Chondrocyte (in vitro differentiated cells): ENCODE measurements at regions not wholly inside any gene's neighbourhood (a gene's known extent, or its start where the extent isn't known, plus 50 kb on each side); places are given as distances from the start of the nearest gene placed in this dataset.

Experiments used
- DNase-seq: peaks from one replicate; pipeline ENCODE4 v3.0.0; 2021; ENCODE audit warnings: mixed read lengths, low spot score
- H3K27ac Mint-ChIP-seq: one replicate; pipeline ENCODE4 v1.8.0; 2021; ENCODE audit warnings: mild to moderate bottlenecking, moderate library complexity, mixed read lengths; ENCODE audit not compliant: unreplicated experiment
- H3K27me3 Mint-ChIP-seq: 2 replicates; pipeline ENCODE4 v1.8.0; 2021; ENCODE audit warnings: low read depth, mixed read lengths
- H3K36me3 Mint-ChIP-seq: 2 replicates; pipeline ENCODE4 v1.8.0; 2021; ENCODE audit warnings: low read depth, mixed read lengths
- H3K4me1 Mint-ChIP-seq: 2 replicates; pipeline ENCODE4 v1.8.0; 2021; ENCODE audit warnings: low read depth, mild to moderate bottlenecking, mixed read lengths
- H3K4me3 Mint-ChIP-seq: one replicate; pipeline ENCODE4 v1.8.0; 2021; ENCODE audit warnings: mild to moderate bottlenecking, moderate library complexity, mixed read lengths; ENCODE audit not compliant: unreplicated experiment
- H3K9me3 Mint-ChIP-seq: 2 replicates; pipeline ENCODE4 v1.8.0; 2021; ENCODE audit warnings: low read depth, mixed read lengths
- TF ChIP-seq, protein P1 (sequence below): fragments of 200-600 bp; sonication (generic); IDR thresholded peaks from 2 replicates; pipeline ENCODE4 v1.5.0; 2021; ENCODE audit warnings: antibody characterized with exemption, mild to moderate bottlenecking, moderate library complexity

DNA sequence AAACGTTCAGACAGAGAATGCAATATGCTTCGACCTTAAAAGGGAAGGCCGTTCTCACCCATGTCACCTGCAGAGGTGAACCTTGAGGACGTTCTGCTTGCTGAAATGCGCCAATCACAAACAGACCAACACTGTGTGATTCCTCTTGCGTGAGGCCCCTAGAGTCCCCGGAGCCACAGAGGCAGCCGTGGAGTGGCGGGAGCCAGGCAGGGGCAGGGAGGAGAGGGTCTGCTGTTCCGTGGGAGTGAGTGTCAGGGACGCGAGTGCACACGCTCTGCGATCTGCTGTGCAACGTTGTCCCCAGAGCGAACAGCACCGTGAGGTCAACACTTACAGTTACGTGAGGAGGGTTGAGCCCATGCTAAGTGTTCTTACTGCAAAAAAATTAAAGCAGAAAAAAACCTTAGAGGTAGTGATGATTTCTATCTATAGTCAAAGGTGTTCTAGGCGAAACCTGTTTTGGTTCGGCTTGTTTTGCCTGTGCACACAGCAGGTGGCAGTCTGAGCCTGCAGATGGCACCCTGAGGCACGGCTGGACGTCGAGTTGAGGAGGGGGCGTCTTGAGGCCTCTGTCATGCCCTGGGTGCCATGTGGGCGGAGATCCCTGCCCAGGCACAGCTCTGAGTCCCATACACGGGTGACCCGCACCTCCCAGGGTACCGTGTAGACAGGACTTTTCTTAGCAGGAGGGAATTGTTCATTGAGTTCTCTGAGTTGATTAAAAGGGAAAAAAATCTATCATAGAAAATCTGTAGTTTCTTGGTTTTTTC is 71.7 kb upstream of the FRMD1 start:
- peak; percentile 72 for DNase-seq
- H3K27ac Mint-ChIP-seq = peak overlapping the region; percentile 54

DNA sequence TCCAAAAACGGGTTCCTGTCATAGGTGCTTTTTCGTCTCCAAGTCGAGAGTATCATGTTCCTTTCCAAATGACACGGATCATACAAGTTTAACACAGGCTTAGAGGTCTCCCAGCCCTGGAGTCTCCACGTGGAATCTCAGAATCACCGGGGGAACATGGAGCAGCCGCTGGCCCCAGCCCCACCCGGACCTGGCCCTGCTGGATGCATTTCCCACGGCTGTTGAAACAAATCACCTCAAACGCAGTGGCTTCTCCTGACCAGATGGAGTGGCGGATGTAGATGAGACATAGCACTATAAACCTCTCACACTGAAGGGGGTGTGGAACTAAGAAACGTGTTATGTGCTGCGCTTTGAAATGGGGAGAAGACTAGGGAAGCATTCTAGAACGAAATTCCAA is 70.0 kb upstream of the FRMD1 start:
- Mint-ChIP-seq H3K36me3 (peaks cover 5% of the 10 kb centered on the region), H3K4me1 (peaks cover 45% of the 10 kb centered on the region), H3K27ac (no peak overlapping the region), H3K4me3 (no peak overlapping the region), H3K27me3 (no peaks in the 10 kb centered on the region), H3K9me3 (peaks cover 12% of the 10 kb centered on the region)
- TF ChIP-seq, protein P1, sequence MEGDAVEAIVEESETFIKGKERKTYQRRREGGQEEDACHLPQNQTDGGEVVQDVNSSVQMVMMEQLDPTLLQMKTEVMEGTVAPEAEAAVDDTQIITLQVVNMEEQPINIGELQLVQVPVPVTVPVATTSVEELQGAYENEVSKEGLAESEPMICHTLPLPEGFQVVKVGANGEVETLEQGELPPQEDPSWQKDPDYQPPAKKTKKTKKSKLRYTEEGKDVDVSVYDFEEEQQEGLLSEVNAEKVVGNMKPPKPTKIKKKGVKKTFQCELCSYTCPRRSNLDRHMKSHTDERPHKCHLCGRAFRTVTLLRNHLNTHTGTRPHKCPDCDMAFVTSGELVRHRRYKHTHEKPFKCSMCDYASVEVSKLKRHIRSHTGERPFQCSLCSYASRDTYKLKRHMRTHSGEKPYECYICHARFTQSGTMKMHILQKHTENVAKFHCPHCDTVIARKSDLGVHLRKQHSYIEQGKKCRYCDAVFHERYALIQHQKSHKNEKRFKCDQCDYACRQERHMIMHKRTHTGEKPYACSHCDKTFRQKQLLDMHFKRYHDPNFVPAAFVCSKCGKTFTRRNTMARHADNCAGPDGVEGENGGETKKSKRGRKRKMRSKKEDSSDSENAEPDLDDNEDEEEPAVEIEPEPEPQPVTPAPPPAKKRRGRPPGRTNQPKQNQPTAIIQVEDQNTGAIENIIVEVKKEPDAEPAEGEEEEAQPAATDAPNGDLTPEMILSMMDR = no peak
- DNase-seq = peak; percentile 43

More for the DNA sequence above, 71.7 kb upstream of the FRMD1 start:
- Mint-ChIP-seq H3K9me3 (no peaks in the 10 kb centered on the region), H3K4me3 (no peak overlapping the region), H3K4me1 (peaks cover 54% of the 10 kb centered on the region), H3K36me3 (no peaks in the 10 kb centered on the region), H3K27me3 (no peaks in the 10 kb centered on the region)
- TF ChIP-seq, protein P1 = peak; percentile 91

DNA sequence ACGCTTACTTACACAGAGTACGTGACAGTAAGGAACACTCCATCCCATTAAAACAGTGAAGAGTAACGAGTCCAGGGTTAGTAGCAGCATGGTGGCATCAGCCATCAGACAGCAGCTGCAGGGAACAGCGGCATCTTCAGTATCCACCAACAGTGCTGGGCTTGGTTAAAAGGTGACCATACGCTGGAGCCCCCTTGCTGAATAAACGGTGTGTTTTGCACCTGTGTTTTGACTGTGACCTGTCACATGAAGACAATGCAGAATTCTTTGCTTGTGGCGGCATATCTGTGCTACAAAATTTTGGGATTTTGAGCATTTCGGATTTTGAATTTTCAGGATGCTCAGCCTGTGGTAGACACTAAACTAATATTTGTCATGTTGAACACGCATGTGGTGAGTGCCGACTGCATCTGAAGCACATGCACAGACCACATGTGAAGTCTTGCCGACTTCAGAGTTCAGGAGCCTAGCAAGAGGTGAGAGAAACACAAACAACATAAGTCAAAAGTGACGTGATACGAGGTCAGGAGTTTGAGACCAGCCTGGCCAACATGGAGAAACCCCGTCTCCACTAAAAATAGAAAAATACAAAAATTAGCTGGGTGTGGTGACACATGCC is 69.3 kb upstream of the FRMD1 start:
- peaks cover 41% of the 10 kb centered on the region for H3K4me1 Mint-ChIP-seq
- no peak overlapping the region for H3K4me3 Mint-ChIP-seq
- no peak overlapping the region for H3K27ac Mint-ChIP-seq
- peaks cover 5% of the 10 kb centered on the region for H3K36me3 Mint-ChIP-seq
- H3K27me3 Mint-ChIP-seq = no peaks in the 10 kb centered on the region
- TF ChIP-seq, protein P1 = no peak
- DNase-seq = no peak
- peaks cover 15% of the 10 kb centered on the region for H3K9me3 Mint-ChIP-seq

DNA sequence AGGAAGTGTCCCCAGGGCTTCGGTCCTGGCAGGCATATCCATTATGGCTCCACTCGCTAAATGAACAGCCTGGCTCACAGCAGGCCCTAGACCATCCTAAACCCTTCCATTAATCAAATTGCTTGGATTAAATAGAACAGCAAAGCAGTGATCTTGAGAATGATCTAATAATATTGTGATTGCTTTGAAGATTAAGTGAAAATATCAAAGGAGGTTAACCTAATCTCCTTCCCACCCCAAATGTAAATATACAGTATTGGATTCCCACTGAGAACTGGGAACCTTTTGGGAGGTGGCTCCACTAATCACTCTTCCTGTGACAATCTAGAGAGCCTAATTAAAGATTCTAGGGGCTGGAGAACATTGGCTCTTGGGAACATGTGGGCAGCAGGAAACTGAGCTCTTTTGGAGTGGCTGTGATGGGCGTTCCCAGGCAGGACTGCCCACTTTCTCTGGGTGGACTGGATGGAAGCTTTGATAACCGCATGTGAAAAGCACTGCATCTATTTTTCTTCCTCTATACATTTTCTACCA is 68.3 kb upstream of the FRMD1 start:
- Mint-ChIP-seq H3K27me3 (peaks cover 4% of the 10 kb centered on the region), H3K4me3 (no peak overlapping the region), H3K36me3 (peaks cover 5% of the 10 kb centered on the region), H3K4me1 (peaks cover 30% of the 10 kb centered on the region), H3K9me3 (peaks cover 15% of the 10 kb centered on the region), H3K27ac (no peak overlapping the region)
- DNase-seq = no peak
- TF ChIP-seq, protein P1 = no peak

DNA sequence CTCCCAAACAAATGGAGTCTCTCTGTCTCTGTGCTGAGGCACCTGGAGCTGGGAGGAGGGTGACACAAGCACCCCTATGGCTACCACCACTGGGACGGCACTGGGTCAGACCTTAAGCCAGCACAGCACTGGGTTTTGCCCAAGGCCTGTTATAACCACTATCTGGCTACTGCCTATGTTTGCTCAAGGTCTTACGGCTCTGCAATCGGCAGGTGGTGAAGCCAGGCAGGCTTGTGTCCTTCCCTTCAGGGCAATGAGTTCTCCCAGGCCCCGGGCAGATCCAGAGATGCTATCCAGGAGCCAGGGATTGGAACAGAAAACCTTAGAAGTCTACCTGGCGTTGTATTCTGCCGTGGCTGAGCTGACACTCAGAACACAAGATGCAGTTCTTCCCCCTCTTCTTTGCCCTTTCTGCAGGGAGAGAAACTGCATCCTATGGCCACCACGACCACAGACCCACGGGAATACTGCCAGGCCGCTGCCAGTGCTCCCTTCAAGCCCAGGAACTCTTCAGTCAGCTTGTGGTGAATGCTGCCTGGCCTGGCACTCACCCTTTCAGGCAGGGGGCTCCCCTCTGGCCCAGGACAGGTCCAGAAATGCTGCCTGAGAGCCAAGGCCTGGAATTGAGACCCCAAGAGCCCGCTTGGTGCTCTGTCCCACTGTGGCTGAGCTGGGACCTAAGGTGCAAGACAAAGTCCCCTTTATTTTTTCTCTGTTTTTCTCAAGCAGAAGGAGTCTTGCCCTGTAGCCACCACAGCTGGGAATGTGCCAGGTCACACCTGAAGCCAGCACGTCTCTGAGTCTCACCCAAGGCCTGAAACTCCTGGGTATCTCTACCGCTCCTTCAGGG is 67.0 kb upstream of the FRMD1 start:
- peaks cover 17% of the 10 kb centered on the region for H3K4me1 Mint-ChIP-seq
- H3K36me3 Mint-ChIP-seq = peaks cover 5% of the 10 kb centered on the region
- TF ChIP-seq, protein P1 = no peak
- no peak overlapping the region for H3K4me3 Mint-ChIP-seq
- H3K27me3 Mint-ChIP-seq = peaks cover 5% of the 10 kb centered on the region
- DNase-seq = peak; percentile 52
- H3K27ac Mint-ChIP-seq = no peak overlapping the region
- peaks cover 15% of the 10 kb centered on the region for H3K9me3 Mint-ChIP-seq
